ENCODE measurements at regions not wholly inside any gene's neighbourhood (a gene's known extent, or its start where the extent isn't known, plus 50 kb on each side); places are given as distances from the start of the nearest gene placed in this dataset.

DNA sequence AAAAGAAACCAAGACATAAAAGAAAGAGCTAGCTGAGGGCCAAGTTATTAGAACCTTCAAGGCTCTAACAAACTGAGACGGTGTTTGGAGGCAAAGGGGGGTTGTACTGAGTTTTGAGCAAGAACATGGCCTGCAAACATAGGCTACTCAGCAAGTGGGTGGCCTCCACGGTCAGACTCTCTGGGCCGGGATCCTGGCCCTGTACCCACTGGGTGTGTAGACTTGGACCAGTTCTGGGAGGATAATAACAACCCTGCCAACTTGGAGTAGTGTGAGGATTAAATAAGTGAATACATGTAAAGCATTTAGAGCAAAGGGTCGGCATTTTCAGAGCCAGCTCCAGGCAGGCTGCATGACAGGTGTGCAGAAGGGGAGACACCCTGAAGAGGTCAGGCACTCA is 56.1 kb upstream of the TNFRSF19 start:
- dilution Hi-C loops (cut with MboI; ENCODE audit: extremely low pct_ligation_motif_present, low sequenced_read_pairs) (no loop called here), intact Hi-C loops (cut with micrococcal nuclease) (no loop called here)
- H3K27ac ChIP-seq (ENCODE audit: insufficient read depth, low read depth, low read length): no peak overlapping the region
- H3K4me3 ChIP-seq (replicated peaks in 1 of 3; ENCODE audit: insufficient read depth in 1 of 3, low read depth in 1 of 3, low read length in 3 of 3): no peak overlapping the region
- CTCF ChIA-PET: interaction anchor here (0.7 to 1.5 kb wide), 2 partner anchors 22 to 280 kb away, joined by 3 to 4 read pairs; no protein-coding TSS in a partner anchor
- BruUV-seq (replicated peaks): no TSS peak
- DNase-seq (ENCODE audit: low read depth, low spot score): no peak
- no peaks in the 10 kb centered on the region for H3K79me2 ChIP-seq (ENCODE audit: control insufficient read depth, insufficient read depth, low read length)
- FAIRE-seq: no peak
- H3K4me1 ChIP-seq (ENCODE audit: control insufficient read depth, extremely low read depth, insufficient read depth, low read length): no peaks in the 10 kb centered on the region
- H4K20me1 ChIP-seq (replicated peaks; ENCODE audit: control insufficient read depth, extremely low read depth, insufficient read depth, low read length): no peaks in the 10 kb centered on the region
- no peaks in the 10 kb centered on the region for H3K36me3 ChIP-seq (ENCODE audit: control insufficient read depth in 2 of 2, extremely low read depth in 1 of 2, insufficient read depth in 2 of 2, low read length in 2 of 2)
- POLR2A ChIA-PET: no interaction called here
- TF ChIP-seq, protein P1, sequence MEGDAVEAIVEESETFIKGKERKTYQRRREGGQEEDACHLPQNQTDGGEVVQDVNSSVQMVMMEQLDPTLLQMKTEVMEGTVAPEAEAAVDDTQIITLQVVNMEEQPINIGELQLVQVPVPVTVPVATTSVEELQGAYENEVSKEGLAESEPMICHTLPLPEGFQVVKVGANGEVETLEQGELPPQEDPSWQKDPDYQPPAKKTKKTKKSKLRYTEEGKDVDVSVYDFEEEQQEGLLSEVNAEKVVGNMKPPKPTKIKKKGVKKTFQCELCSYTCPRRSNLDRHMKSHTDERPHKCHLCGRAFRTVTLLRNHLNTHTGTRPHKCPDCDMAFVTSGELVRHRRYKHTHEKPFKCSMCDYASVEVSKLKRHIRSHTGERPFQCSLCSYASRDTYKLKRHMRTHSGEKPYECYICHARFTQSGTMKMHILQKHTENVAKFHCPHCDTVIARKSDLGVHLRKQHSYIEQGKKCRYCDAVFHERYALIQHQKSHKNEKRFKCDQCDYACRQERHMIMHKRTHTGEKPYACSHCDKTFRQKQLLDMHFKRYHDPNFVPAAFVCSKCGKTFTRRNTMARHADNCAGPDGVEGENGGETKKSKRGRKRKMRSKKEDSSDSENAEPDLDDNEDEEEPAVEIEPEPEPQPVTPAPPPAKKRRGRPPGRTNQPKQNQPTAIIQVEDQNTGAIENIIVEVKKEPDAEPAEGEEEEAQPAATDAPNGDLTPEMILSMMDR (IDR thresholded peaks at IDR 0.05; ENCODE audit: extremely low read depth in 1 of 2, insufficient read depth in 1 of 2, low read depth in 1 of 2, low read length in 2 of 2): no peak
- TF ChIP-seq POLR2A (IDR thresholded peaks at IDR 0.05; ENCODE audit: low read depth, low read length) (no peak), JUN (IDR thresholded peaks at IDR 0.05; ENCODE audit: borderline replicate concordance, insufficient read depth, insufficient read length, low read depth) (no peak), MYC (IDR thresholded peaks at IDR 0.05; ENCODE audit: low read depth, low read length) (no peak), EZH2 (IDR thresholded peaks at IDR 0.05; ENCODE audit: borderline replicate concordance, low read depth, low read length, severe bottlenecking) (no peak), POLR2AphosphoS5 (IDR thresholded peaks at IDR 0.05; ENCODE audit: insufficient read depth, low read depth, low read length) (no peak), GATA2 (IDR thresholded peaks at IDR 0.05; ENCODE audit: insufficient read depth, insufficient read length, low read depth, low read length) (no peak), FOS (IDR thresholded peaks at IDR 0.05; ENCODE audit: borderline replicate concordance, insufficient read depth, low read length) (no peak)
- TF ChIP-seq, protein P2, sequence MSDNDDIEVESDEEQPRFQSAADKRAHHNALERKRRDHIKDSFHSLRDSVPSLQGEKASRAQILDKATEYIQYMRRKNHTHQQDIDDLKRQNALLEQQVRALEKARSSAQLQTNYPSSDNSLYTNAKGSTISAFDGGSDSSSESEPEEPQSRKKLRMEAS (IDR thresholded peaks at IDR 0.05; ENCODE audit: insufficient read depth, insufficient read length): no peak
- H3K4me2 ChIP-seq (ENCODE audit: insufficient read depth, low read length): no peak overlapping the region
- no peak overlapping the region for H3K9ac ChIP-seq (replicated peaks; ENCODE audit: extremely low read depth, insufficient read depth, low read length)
- H3K9me3 ChIP-seq (replicated peaks; ENCODE audit: control insufficient read depth, insufficient read depth, low read length): no peaks in the 10 kb centered on the region
- no peaks in the 10 kb centered on the region for H3K9me1 ChIP-seq (replicated peaks; ENCODE audit: control insufficient read depth, extremely low read depth, insufficient read depth, low read length)
- H2AFZ ChIP-seq (ENCODE audit: low read depth, low read length): no peak overlapping the region
- H3K27me3 ChIP-seq (ENCODE audit: control insufficient read depth in 2 of 2, insufficient read depth in 2 of 2, low read length in 2 of 2): peaks cover 3 to 7% of the 10 kb centered on the region in 2 experiments

All from endothelial cell of umbilical vein (primary cell).